HG02938 (cell line): ENCODE measurements at regions not wholly inside any gene's neighbourhood (a gene's known extent, or its start where the extent isn't known, plus 50 kb on each side); places are given as distances from the start of the nearest gene placed in this dataset.
"Not testable (repeated sequence)": the region's sequence is repeated elsewhere in the genome, so short reads cannot be mapped to it uniquely, and the experiment has no call there.

Experiments
- ATAC-seq: cut with Tn5 transposase; IDR thresholded peaks from one replicate; pipeline ENCODE4 v1.9.1; 2021; ENCODE audit warnings: mild to moderate bottlenecking, moderate library complexity; ENCODE audit not compliant: unreplicated experiment

GRCh38 chr4:174012135-174012885 lies 271.2 kb downstream of the FBXO8 start:
- no peak for ATAC-seq

GRCh38 chr4:174010547-174010946 lies 272.9 kb downstream of the FBXO8 start:
- ATAC-seq = no peak

- no peak for ATAC-seq
Observed at GRCh38 chr4:174009686-174010451, 273.6 kb downstream of the FBXO8 start.

- ATAC-seq = no peak
Observed at GRCh38 chr4:174005422-174005821, 278.0 kb downstream of the FBXO8 start.

- no peak for ATAC-seq
Observed at GRCh38 chr4:173998471-173999144, 284.9 kb downstream of the FBXO8 start.

- ATAC-seq = not testable (repeated sequence)
Observed at GRCh38 chr4:173995779-173996178, 287.7 kb downstream of the FBXO8 start.

GRCh38 chr4:173991814-173992213 lies 291.7 kb downstream of the FBXO8 start:
- ATAC-seq = no peak

- ATAC-seq = no peak
Observed at GRCh38 chr4:173991316-173991715, 292.2 kb downstream of the FBXO8 start.

- no peak for ATAC-seq
Observed at GRCh38 chr4:173990869-173991210, 292.6 kb downstream of the FBXO8 start.

GRCh38 chr4:173990126-173990868 lies 293.2 kb downstream of the FBXO8 start:
- no peak for ATAC-seq

GRCh38 chr4:173963523-173963922 lies 319.9 kb downstream of the FBXO8 start:
- not testable (repeated sequence) for ATAC-seq

- ATAC-seq = no peak
Observed at GRCh38 chr4:173960398-173960797, 323.1 kb downstream of the FBXO8 start.

- ATAC-seq = no peak
Observed at GRCh38 chr4:173958445-173958844, 325.0 kb downstream of the FBXO8 start.

GRCh38 chr4:173943547-173943946 lies 339.9 kb downstream of the FBXO8 start:
- no peak for ATAC-seq

GRCh38 chr4:173940146-173940545 lies 343.3 kb downstream of the FBXO8 start:
- ATAC-seq = no peak

- no peak for ATAC-seq
Observed at GRCh38 chr4:173937631-173938270, 345.7 kb downstream of the FBXO8 start.

GRCh38 chr4:173936861-173937260 lies 346.6 kb downstream of the FBXO8 start:
- no peak for ATAC-seq

GRCh38 chr4:173935622-173936405 lies 347.7 kb downstream of the FBXO8 start:
- no peak for ATAC-seq

GRCh38 chr4:173934933-173935620 lies 348.4 kb downstream of the FBXO8 start:
- no peak for ATAC-seq
